GM18519 (cell line): ENCODE measurements at regions not wholly inside any gene's neighbourhood (a gene's known extent, or its start where the extent isn't known, plus 50 kb on each side); places are given as distances from the start of the nearest gene placed in this dataset.
"Not testable (repeated sequence)": the region's sequence is repeated elsewhere in the genome, so short reads cannot be mapped to it uniquely, and the experiment has no call there.

Source experiments
- ATAC-seq: cut with Tn5 transposase; IDR thresholded peaks from one replicate; pipeline ENCODE4 v1.9.1; 2021; ENCODE audit warnings: mild to moderate bottlenecking, moderate library complexity; ENCODE audit not compliant: unreplicated experiment, low FRiP score

GRCh38 chr11:97764193-97764592 lies 1256.6 kb upstream of the CNTN5 start:
- ATAC-seq = no peak

DNA sequence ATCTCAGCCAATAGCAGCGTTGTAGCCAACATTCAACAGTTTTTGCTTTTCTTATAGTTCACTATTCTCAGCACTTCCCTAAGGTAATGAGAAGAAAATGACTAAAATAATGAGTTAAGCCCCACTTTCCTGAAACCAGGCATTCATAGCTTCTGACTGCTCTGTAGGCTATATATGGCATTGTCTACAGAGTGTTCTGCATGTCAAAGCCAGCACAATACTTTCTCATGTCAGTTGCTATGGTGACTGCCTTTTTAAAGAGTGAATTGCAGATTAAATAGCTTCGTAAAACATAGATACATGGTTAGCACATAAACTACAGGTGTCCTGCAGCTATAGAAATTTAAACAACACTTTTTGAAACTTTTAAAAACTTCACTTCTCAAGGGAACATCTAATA lies 1256.1 kb upstream of the CNTN5 start:
- no peak for ATAC-seq

- no peak for ATAC-seq
These were observed 1250.2 kb upstream of the CNTN5 start for GRCh38 chr11:97770570-97770969.

DNA sequence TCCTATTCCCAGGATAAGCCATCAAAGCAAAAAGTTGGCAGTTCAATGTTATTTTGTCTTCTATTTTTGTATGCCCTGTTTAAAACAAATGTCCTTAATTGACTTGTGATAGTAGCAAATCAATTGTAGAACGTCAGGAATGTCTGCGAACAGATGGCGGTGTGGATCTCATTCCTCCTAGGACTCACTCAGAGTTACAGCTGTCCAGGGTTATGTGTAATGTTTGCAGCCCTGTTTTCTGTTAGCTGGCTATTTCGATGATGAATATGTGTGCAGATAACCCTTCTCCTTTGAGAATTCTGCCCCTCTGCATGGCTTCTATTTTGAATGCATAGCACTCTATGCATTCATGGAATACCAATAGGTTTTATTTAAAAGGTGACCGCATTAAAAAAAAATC lies 1248.0 kb upstream of the CNTN5 start:
- ATAC-seq = no peak

- not testable (repeated sequence) for ATAC-seq
These were observed 1236.4 kb upstream of the CNTN5 start for GRCh38 chr11:97784388-97784787.

- no peak for ATAC-seq
These were observed 1233.8 kb upstream of the CNTN5 start for GRCh38 chr11:97786961-97787360.

DNA sequence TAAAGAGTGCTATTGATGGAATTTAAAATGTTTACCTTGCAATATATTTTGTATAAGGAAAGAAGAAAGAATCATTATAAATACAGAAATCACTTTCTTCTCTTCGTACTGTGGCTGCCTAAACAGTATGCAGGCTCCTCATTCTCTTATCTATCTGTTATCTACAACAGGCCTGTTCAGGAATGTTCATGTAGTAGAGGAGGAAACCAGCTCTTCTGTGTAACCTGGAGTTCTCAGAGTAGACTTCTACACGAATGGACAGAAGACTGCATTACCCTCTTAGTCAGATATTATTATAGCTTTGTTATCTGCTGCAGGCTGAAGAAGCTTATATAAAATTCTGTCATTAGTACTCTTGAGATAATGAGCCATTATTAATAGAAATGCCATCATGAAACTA lies 1225.9 kb upstream of the CNTN5 start:
- ATAC-seq = no peak

- ATAC-seq = no peak
These were observed 1219.9 kb upstream of the CNTN5 start for GRCh38 chr11:97800891-97801290.

DNA sequence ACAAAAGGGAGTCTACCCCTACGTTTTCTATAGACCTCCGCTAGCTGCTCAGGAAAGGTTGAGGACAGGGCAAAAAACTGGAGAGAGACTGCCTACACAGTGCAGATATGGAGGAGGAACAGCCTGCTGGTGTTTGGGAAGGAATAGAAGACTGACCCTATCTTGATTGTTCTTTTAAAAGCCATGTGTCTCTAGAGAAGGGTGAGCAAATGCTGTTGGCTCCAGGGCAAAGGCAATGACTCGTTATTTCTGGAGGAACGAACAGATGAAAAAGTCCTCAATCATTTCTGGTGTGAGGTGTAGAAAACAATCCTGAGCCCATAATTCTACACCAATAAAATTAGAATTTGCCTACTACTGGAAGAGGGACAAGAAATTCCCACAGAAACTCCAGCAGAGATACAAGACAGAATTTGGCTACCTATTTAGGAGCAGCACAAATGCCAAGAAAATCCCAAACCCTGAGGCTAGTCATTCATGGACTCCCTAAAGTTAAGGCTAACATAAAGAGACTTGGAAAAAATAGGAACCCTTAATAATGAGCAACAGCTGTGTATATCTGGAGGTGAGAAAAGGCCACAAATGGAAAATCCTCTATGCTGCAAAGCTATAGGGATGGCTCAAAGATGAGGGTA lies 1206.3 kb upstream of the CNTN5 start:
- ATAC-seq = no peak

DNA sequence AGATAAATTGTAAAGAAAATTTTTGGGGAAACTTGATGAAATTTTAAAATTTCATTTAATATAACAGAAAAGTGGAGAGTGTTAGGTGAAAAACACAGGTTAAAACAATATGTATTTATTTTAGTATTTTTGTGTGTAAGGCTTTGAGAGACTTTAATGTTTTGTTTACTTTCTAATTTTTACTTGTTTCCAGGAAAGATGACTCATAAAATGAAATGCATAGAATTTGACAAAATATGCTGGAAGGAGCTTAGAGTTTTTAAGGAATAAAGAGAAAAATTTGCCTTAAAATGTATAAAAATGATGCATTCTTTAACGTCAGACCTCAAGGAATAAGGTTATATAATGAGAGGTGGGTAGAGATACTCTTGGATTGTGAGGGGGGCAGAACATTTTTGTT lies 1205.1 kb upstream of the CNTN5 start:
- no peak for ATAC-seq

DNA sequence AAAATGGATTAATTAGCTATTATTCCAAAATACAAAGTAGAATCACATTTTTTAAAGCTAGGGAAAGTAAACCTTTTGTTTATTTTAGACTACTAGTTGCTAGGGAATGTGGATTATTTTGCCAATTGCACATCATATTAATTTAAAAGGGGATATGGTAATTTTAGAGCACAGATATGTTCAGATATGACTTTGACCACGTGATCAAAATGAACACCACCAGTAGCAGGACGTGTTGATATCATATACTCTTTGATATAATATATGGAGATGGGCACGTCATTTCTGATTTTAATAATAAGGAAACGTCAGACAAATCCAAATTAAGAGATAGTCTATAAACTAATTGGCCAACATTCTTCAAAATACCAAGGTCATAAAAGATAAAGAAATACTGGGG lies 1188.3 kb upstream of the CNTN5 start:
- no peak for ATAC-seq

GRCh38 chr11:97833412-97833811 lies 1187.3 kb upstream of the CNTN5 start:
- ATAC-seq = no peak

DNA sequence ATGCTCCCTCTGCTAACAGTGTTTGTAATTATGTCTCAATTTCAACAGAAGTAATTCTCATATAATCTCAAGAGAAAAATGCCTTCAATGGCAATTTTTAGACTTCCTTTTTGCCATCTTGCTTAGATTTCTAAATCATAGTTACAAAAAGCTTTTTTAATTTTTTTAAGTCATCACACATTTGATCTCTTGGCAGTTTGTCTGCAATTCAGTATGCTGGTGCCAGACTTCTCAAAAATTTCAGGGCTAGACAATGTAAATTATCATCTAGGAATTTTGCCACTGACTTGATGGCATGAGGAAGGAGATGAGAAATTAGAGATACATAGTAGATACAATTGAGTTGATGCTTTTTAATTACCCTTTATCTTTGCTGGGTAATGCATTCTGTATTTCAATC lies 1176.7 kb upstream of the CNTN5 start:
- no peak for ATAC-seq

DNA sequence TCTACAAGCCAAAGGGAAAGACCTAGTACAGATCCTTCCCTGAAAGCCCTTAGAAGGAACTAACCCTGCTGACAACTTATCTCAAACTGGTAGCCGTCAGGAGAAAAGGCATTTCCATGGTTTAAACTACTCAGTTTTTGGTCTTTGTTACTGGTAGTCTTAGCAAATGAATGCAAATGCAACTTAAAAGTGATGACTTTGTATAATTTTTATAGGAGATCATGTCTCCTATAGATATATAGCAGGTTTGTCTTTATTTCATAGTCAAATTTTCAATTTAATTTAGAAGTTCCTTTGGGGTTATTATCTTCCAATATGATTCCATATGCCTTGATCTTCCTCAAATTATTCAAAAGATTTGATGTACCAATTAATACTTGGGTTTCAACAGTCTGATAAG lies 1173.0 kb upstream of the CNTN5 start:
- ATAC-seq = no peak

DNA sequence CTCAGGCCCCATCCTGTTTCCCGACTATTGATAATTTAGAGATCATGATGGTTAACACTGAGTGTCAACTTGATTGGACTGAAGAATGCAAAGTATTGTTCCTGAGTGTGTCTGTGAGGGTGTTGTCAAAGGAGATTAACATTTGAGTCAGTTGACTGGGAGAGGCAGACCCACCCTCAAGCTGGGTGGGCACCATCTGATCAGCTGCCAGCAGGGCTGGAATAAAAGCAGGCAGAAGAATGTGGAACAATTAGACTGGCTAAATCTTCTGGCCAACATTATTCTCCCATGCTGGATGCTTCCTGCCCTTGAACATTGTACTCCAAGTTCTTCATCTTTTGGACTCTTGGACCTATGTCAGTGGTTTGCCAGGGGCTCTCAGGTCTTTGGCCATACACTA lies 1170.0 kb upstream of the CNTN5 start:
- no peak for ATAC-seq

GRCh38 chr11:97854357-97854756 lies 1166.4 kb upstream of the CNTN5 start:
- no peak for ATAC-seq

DNA sequence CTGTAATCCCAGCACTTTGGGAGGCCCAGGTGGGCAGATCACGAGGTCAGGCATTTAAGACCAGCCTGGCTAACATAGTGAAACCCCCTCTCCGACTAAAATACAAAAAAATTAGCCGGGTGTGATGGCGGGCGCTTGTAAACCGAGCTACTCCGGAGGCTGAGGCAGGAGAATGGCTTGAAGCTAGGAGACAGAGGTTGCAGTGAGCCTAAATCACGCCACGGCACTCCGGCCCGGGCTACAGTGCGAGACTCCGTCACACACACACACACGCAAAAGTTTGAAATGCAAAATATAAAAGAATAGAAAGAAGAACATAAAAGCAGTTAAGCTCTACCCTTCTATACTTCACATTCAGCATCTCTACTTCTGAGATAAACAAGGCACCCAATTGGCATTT lies 1165.9 kb upstream of the CNTN5 start:
- ATAC-seq = no peak

DNA sequence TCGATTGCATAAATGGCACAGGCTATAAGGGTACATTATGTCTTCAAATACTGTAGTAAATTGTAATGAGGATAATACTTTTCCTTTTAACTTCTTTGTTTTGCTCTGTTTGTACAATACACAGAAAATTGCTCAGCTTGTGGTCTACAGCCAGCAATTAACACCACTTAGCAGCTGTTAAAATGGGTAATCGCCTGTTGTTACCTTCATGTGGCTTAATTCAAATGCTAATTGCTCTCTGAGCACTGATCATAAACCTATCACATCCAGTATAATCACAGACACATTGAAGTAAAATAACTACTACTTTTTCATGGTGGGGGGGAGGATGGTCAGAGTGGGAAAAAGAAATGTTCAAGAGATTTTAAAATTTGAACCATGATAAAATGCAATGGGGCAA lies 1164.1 kb upstream of the CNTN5 start:
- no peak for ATAC-seq

- no peak for ATAC-seq
These were observed 1160.5 kb upstream of the CNTN5 start for GRCh38 chr11:97860237-97860636.

DNA sequence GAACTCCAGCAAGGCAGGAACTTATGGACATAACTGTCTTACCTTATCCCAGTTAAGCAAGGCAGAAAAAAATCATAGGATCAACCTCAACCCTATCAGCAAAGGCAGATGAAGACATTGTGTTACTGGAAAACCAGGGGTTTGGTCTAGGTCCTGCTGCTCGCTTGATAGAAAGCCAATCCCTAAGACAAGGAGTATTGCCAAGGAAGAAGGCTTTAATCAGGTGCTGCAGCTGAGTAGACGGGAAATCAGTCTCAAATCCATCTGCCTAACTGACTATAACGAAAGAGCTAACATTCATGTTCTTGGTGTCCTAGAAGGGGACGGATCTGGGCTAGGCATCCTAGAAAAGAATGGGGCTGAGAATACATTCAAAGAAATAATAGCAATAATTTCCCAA lies 1158.7 kb upstream of the CNTN5 start:
- no peak for ATAC-seq

DNA sequence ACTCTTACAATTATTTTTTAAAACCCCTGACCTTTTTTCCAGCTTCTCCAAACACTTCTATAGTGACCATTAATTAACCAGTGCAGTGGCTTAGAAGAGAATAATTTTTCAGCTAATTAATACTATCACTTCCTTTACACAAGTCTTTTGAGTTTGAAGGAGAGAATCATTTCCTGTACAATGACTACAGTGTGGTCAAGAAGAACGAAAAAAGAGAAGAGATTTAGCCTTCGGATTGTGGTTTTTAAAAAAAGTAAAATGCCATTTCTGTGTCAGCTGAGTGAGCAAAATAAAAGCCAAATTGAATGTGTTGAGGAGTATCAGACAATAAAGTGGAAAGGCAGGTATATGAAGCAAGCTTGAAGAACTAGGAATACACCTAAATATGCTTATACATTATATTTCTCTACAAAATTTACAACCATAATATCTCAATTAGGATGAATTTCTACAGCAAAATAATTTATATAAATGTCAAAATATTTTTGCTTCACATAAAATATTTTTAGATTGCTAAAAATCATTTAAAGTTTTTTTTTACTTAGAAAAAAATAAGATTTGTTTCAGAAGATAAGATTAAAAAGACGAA lies 1155.2 kb upstream of the CNTN5 start:
- ATAC-seq = no peak

DNA sequence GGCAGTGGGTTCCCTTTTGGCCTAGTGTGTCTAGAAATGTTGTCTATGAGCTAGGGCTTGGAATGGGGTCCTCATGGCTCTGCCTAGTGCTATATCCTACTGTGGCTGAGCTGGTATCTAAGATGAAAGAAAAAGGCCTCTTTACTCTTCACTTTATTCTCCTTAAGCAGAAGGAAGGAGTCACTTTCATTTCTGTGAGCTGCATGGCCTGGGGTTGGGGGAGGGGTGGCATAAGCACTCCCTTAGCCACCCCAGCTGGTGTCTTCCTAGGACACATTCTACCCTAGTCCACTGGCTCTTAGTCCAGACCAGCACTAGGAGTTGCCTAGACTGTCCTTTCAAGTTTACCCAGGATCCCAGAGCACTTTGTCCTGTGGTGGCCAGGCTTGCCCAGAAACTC lies 1148.9 kb upstream of the CNTN5 start:
- no peak for ATAC-seq

GRCh38 chr11:97880209-97880608 lies 1140.5 kb upstream of the CNTN5 start:
- no peak for ATAC-seq
